NCI-H2107 treated with DMSO at 0.1 percent for 48 hours (cell line): ENCODE measurements at regions not wholly inside any gene's neighbourhood (a gene's known extent, or its start where the extent isn't known, plus 50 kb on each side); places are given as distances from the start of the nearest gene placed in this dataset.

Experiments
- DNase-seq: peaks from one replicate; lab custom pipeline; 2025; ENCODE audit not compliant: unreplicated experiment; lab: John Stamatoyannopoulos, UW

DNA sequence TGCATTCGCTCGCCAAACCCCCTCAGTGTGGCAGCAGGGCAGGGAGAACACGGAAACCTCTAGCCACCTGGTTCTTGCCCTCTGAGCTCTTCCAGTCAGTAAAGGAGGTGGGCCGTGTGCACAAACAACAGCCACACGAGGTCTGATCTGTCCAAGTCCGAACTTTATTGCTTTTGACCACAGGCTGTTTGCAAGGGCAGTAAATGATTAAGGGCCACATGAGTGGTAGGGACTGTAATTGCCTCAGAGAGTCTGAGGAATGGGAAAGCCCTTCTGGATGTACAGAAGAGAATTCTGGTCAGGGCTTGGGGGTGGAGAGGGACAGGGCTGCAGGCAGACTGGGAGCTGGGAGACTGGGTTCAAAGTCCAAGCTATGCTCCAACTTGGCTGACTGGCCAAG, 75.7 kb upstream of the LHX1 start:
- DNase-seq, result no peak

DNA sequence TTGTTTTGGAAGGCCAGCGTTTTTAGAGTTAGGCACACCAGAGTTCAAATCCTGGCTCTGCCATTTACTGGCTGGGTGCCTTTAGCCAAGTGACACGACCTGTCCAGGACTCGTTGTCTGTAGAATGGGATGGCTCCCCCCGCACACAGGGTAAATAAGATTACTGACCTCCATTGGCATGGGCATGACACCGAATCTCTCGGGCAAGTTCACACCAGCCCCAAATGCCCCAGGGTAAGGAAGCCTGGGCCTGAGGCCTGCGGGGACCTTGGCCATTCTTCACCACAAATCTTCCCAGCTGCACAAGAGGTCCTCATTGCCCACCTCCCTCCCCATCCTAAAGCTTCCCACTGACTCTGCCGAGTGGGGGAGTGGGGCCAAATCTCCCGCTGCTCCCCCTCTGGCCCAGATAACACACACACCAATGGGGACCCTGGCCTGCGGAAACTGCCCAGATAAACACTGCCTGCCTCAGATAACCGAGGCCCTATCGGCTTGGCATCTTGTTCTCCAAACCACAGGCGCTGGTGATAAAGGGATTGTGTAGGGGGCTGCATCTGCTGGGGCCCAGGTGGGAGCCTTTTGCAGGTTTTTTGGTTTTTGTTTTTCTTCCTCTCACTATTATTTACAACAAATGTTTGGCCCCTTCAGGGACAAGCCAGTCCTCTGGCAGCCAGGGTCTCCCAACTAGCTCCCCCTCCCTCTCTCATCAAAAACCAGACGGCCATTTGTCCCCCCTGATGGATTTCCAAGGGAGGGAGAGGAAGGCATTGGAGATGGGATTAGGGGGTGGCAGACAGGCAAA, 75.0 kb upstream of the LHX1 start:
- no peak for DNase-seq

GRCh38 chr17:36863131-36863530, 74.1 kb upstream of the LHX1 start:
- DNase-seq, result no peak

DNA sequence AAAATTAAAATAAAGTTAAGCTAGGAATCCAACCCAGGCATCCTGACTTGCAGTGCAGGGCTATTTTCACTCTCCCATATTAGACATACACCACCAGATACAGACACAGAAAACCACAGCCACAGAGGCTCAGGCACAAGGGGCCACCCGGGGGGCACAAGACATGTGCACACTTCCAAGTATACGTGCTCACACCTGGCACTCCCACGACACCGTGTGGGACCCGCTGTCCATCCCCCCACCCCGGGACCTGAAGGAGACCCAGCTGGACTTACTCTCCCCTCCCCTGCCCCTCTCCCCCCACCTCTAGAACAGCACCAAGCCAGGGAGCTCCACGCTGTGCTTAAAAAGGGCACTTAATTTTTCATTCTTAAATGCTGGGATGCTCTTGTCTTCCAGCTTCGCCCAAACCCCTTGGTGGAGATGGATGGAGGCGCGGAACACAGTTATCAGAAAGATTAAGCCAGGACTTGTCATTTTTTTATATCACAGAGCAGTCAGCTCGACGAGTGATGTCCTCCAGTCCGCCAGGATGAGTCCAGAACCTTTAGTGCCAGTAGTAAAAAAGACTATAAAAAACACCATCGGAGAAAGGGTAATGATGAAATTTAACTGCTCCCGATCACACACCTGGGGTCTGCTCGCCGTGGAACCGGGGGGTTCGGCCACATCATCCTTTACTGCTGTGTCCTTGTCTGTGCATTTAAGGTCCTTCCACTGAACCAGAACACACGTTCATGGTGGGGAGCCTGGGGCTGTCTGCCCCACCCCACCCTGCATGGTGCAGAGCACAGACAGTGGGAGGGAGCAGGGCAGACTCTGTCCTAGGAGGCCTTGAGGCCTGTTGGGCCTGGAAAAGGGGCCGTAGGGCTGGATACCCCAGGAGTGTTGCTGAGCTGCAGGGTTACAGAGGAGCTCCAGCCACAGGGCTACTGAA, 73.3 kb upstream of the LHX1 start:
- no peak for DNase-seq

DNA sequence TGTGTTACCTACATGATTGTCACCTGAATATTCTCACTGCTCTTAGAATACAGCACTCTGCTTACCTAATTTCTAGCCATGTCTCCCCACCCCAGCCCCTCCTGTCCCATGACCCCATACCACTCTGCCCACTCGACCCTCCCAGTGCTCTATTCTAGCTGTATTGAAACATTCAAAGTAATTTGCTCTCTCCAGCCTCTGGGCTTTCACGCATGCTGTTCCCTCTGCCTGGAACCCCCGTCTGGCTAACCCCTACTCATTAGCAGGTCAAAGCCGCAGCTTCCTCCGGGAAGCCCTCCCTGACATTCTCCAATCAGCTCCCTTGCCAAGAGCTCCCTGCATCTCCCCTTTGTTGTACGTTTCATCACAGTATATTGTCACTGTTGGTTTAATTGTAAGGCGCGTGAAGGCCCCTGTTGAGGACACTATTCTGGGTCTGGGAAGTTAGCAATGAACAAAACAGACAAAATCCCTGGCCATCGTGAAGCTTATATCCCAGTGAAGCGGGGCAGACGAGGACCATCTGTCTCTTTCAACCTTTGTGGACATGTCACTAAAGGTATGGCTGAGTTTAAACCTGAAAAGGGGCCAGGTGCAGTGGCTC, 72.3 kb upstream of the LHX1 start:
- no peak for DNase-seq

DNA sequence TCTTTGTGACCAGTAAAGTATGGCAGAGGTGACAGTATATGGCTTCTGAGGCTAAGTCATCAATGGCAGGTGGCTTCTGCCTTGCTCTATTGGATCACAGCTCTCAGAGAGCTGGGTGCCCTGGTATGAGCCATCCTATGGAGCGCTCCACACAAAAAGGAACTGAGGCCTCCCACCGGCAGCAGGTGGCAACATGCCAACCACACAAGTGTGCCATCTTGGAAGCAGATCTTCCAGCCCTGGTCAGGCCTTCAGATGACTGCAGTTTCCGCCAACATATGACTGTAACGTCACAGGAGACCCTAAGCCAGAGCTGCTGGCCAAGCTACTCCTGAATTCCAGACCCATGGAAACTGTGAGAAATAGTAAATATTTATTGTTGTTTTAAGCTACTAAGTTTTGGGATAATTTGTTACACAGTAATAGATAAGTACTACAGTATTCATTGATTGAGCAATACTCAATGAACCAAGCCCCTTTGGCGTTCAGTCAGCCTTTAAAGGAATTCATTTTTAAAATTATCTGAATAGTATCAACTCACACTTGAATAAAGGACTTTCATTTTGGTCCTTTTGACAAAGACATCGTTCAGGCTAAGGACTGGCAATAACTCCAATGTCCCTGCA, 69.4 kb upstream of the LHX1 start:
- DNase-seq, result no peak

DNA sequence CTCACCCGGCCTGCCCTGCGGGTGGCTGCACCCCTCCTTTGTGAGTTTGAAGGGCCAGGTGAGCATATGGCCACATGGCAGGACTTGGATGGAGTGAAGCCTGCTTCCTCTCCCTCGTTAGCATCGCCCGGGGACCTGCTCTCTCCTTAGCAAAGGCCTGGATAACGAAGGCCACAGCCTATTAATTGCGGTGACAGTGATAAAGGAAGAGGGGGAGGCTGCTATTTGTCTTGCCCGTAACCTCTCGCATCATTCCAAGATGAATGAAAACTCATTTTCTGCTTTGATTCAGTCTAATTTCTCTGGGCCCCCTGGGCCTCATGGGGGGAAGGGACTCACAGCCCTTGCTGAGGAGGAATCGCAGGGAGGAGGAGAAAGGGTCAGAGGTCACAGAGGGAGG, 68.5 kb upstream of the LHX1 start:
- DNase-seq, result no peak

GRCh38 chr17:36869441-36869840, 67.8 kb upstream of the LHX1 start:
- no peak for DNase-seq

GRCh38 chr17:36869856-36870719, 67.2 kb upstream of the LHX1 start:
- DNase-seq, result no peak

DNA sequence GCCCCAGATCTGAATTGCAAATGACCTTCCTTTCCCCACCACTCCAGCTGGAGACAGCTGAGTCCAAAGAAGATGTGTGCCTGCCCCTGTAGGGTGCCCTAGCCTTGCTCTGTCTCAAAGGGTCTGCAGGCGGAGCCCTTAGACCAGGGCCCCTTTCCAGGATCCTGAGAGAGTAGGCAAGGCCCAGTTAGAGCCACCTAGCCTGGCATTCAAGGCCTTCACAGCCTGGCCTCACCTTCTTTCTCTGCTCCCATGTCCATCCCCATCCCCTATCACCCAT, 66.6 kb upstream of the LHX1 start:
- DNase-seq, result no peak

- DNase-seq, result no peak
These were observed 61.5 kb upstream of the LHX1 start for GRCh38 chr17:36875698-36876293.

DNA sequence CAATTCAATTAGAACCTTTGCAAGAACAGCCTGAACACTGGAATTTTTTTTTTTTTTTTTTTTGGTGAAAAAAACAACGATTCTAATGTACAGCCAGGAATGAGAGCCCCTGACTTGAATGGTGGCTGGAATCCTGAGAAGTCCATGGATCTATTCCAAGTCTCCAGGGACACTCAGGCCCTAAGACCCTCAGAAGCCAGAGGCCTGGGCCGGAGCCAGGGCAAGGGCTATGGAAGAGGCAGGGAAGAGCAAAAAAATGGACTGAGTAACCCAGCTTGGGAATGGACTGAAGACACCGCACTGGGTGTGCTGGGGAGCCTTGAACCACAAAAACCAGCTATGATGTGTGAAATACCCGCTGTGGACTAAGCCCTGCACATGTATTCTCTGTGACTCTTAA, 60.3 kb upstream of the LHX1 start:
- no peak for DNase-seq

DNA sequence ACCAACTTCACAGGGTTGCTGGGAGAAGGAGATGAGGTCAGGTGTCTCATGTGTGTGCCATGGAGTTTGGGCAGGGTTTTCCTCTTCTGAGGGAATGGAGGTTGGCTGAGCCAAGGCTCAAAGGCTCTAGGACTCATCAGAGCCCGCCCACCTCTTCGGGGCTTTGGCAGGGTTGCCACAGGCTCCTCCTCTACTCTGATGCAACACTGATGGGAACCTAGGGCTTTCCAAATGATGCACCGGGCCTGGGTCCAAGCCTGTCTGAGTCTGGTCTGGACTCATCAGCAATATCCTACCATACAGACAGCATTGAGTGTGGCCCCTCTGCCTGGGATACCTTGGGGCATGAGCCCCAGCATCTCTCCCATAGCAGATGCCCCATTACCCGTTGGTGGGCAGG, 59.5 kb upstream of the LHX1 start:
- no peak for DNase-seq

GRCh38 chr17:36878216-36878615, 59.1 kb upstream of the LHX1 start:
- no peak for DNase-seq

- DNase-seq, result no peak
These were observed 58.2 kb upstream of the LHX1 start for GRCh38 chr17:36879027-36879426.

- no peak for DNase-seq
These were observed 57.6 kb upstream of the LHX1 start for GRCh38 chr17:36879624-36880131.

DNA sequence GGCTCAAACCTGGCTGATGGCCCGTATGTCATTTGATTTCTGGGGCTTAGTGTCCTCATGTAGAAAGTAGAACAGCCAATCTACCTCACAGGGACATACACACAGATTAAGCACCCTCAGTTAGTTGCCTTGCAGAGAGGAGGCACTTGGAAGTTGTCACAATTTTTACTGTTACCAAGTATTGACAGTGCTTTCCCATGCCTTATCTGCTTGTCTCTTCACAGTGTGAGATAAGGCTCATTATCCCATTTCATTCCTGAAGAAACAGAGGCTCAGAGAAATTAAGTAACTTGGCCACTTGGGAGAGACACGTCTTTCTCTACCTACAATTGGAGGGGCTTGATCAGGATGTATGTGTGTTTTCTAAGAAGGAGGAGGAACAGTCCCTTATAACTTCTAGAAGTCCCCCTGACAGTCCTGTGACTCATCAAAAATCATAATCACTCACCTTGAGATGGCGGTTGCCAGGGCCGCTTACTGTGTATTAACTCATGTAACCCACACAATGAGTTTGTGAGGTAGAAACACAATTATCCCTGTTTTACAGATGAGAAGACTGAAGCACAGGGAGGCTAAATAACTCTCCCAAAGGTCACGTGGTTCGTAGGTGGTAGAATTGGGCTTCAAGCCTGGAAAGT, 56.9 kb upstream of the LHX1 start:
- DNase-seq, result no peak

DNA sequence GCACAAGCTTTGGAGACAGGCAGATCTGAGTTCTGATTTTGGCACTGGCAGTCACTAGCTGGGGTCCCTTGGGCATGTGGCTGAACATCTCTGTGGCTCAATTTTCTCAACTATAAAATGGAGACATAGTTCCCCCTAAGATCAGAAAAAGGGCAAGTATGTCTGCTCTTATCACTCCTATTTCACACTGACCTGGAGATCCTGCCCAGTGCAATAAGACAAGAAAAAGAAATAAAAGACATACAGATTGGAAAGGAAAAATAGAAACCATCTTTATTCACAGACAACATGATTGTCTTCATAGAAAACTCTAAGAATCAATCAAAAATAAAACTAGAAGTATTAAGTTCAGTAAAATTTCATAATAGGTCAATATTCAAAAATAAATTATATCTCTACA, 56.0 kb upstream of the LHX1 start:
- no peak for DNase-seq

DNA sequence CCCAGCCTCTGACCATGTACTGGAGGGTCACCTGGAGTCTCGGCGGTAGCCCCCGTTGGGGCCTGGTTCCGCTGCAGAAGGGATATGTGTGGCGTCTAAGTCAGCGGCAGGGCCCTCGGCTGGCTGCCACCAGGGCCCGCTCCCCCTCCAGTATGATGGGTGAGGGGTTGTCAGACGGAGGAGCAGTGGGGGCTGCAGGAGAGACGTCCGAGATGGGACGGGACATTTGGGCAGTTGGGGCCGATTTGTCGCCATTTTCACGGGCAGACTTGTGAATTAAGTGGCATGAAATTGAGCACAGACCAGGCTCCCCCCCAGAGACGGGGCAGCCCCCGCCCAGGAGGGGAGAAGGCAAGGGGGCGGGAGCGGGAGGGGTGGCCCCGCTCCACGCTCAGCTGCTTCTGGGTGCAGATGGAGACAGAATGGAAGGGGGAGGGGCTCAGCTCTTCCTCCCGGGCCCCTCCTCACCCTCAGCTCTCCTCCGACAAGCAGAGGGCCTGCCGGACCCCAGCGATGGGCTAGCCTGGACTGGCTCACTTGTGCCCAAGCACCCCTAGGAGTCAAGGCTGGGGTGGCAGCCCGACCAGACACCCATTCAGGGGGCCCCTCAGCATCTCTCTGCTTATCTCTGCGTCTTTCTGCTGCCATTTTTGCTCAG, 52.7 kb upstream of the LHX1 start:
- DNase-seq, result no peak
